ENCODE measurements at regions not wholly inside any gene's neighbourhood (a gene's known extent, or its start where the extent isn't known, plus 50 kb on each side); places are given as distances from the start of the nearest gene placed in this dataset.

GRCh38 chr2:103008586-103008985 lies 246.8 kb downstream of the TMEM182 start:
- intact Hi-C loops (cut with DNase I) = no loop called here
- DNase-seq = no peak

DNA sequence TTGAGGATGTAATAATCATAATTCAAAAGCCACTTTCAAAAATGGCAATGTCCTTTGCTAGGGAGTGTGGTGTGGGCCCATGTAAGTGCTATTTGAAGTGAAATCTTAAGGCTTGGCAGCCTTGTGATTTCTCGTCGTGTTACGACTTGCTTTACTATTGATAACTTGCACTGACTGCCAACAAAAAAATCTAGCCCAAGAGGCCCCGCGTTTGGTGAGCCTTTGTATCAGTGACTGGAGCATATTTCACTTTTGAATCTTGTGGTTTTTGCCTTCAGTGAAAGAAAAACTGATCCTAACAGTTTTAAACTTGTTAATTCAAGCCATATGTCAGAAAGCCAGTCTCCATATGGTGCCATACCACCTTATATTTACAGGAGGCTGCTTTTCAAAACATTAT lies 248.0 kb downstream of the TMEM182 start:
- intact Hi-C loops (cut with DNase I) = no loop called here

DNA sequence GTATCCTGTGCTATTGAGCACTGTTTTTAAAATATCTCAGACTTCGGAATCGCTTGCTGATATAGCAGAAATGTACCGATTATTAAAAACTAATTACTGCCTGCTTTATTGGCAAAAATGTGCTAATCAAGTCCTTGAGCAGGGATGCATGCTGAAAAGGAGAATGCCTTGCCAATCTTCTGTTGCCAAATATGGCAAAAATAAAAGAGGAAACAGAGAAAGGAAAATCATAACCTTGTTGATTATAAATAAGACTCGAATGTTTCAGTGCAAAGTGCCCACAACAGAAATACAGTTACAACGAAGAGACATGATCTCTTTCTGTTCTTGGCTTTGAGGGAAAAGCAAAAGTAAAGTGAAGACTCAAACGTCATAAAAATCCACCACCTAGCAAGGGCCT lies 248.5 kb downstream of the TMEM182 start:
- intact Hi-C loops (cut with DNase I) = no loop called here
- DNase-seq = no peak

More for the DNA sequence above, 248.0 kb downstream of the TMEM182 start:
- DNase-seq = no peak

GRCh38 chr2:103010751-103011150 lies 248.9 kb downstream of the TMEM182 start:
- intact Hi-C loops (cut with DNase I) = no loop called here

GRCh38 chr2:103012590-103012989 lies 250.8 kb downstream of the TMEM182 start:
- DNase-seq = no peak
- intact Hi-C loops (cut with DNase I) = no loop called here

More at GRCh38 chr2:103010751-103011150, 248.9 kb downstream of the TMEM182 start:
- DNase-seq = no peak

DNA sequence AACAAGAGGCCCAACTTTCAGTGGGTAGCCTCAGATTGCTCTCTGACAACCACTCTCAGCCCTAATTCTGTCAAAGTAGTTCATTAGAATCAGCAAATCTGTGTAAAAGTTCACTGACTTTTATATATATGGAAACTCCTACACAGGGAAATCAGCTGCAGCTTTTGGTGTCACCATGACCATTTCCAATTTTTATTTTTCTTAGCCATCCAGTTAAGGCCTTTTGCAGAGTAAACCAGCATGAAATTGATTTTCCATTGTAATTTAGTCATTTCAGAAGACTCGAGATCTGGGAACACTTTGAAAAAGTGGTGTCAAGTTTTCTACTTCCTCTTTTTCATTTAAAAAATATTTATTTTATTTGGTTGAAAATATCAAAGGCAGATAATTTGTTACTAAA lies 263.2 kb downstream of the TMEM182 start:
- intact Hi-C loops (cut with DNase I) = no loop called here

DNA sequence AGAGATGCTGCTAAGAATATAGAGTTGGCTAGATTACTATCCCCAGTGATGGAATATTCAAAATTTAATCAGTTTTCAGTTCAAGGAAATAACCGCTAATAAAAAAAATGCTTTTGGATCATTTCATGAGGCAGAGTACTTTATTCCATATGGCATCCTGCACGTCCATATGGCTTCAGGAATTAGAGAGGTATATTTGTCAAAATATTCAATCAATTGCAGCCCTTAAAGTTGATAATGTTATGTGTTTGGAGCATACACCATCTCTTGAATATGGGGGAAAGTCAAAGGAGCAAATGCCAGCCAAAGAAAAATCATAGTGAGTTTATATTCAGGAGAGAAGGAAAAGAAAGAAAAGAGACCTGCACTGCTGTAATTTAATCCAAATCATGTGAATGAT lies 266.4 kb downstream of the TMEM182 start:
- intact Hi-C loops (cut with DNase I) = no loop called here
- no peak for DNase-seq

More for the DNA sequence above, 263.2 kb downstream of the TMEM182 start:
- DNase-seq = no peak

Data from head of caudate nucleus (tissue), 42 donors.